GM12878 (cell line): ENCODE measurements at regions not wholly inside any gene's neighbourhood (a gene's known extent, or its start where the extent isn't known, plus 50 kb on each side); places are given as distances from the start of the nearest gene placed in this dataset.

Experiments
- ATAC-seq: fragments of 200-7000 bp; cut with Tn5 transposase; 3 replicates; pipeline ENCODE4 v1.9.1; 2020; ENCODE audit warnings: mild to moderate bottlenecking, moderate library complexity
- BruUV-seq: library from RNA; stranded (reverse); fragments of 400-500 nt; replicated peaks from 2 replicates; lab custom pipeline; 2021; lab: Mats Ljungman, UMichigan
- CTCF ChIA-PET: fragments of 300-600 bp; sonication (Branson Sonifier 250); formaldehyde crosslinking; extraction: SDS; loops from one replicate; lab custom pipeline; 2021; ENCODE audit warnings: inconsistent platforms; lab: Yijun Ruan, JAX
- POLR2A ChIA-PET: fragments of 350-600 bp; formaldehyde crosslinking; extraction: SDS; loops from one replicate; lab custom pipeline; 2021; ENCODE audit warnings: inconsistent platforms; lab: Charles Lee
- RAD21 ChIA-PET: fragments of 300-600 bp; sonication (Branson Sonifier 250); formaldehyde crosslinking; loops from one replicate; lab custom pipeline; 2023; ENCODE audit warnings: antibody characterized with exemption; ENCODE audit not compliant: unreplicated experiment; lab: Charles Lee
- SMC1A ChIA-PET: fragments of 300-600 bp; sonication (Branson Sonifier 250); formaldehyde crosslinking; loops from one replicate; lab custom pipeline; 2023; ENCODE audit not compliant: unreplicated experiment, uncharacterized antibody; lab: Charles Lee
- DNase-seq: peaks from one replicate; pipeline ENCODE4 v3.0.0-alpha.2; 2011; ENCODE audit warnings: low read depth, low spot score
- FAIRE-seq: peaks from 3 replicates; lab custom pipeline; 2011; peaks lifted over from hg19 to GRCh38; lab: Jason Lieb, UNC
- H2AFZ ChIP-seq: 2 replicates; pipeline ENCODE4 v1.6.0; 2011; ENCODE audit warnings: low read depth, low read length, control low read depth; ENCODE audit not compliant: control insufficient read depth
- H3K27ac ChIP-seq: 2 replicates; pipeline ENCODE4 v1.5.1; 2011; ENCODE audit warnings: control low read depth; ENCODE audit not compliant: control insufficient read depth, insufficient read depth
- H3K27me3 ChIP-seq, 2 experiments: replicated peaks in 1 of 2; 2 replicates each; pipeline versions ENCODE4 v1.6.0 to v1.6.1; 2011; ENCODE audit warnings: low read length in 1 of 2; ENCODE audit not compliant: control insufficient read depth in 2 of 2, insufficient read depth in 2 of 2
- H3K36me3 ChIP-seq, 2 experiments: 2 replicates each; pipeline ENCODE4 v1.5.1; 2011; ENCODE audit warnings: low read length in 1 of 2; ENCODE audit not compliant: control insufficient read depth in 2 of 2, insufficient read depth in 2 of 2
- H3K4me1 ChIP-seq: 2 replicates; pipeline ENCODE4 v1.6.1; 2011; ENCODE audit warnings: mild to moderate bottlenecking, low read length, moderate library complexity, mixed read lengths; ENCODE audit not compliant: control insufficient read depth, insufficient read depth
- H3K4me2 ChIP-seq: 2 replicates; pipeline ENCODE4 v1.6.0; 2011; ENCODE audit warnings: control low read depth; ENCODE audit not compliant: control insufficient read depth, insufficient read depth
- H3K4me3 ChIP-seq: fragments of 200-600 bp; sonication (generic); 2 replicates; pipeline ENCODE4 v1.5.1; 2016
- H3K79me2 ChIP-seq: 2 replicates; pipeline ENCODE4 v1.6.0; 2011; ENCODE audit warnings: low read length; ENCODE audit not compliant: control insufficient read depth, insufficient read depth
- H3K9ac ChIP-seq: 2 replicates; pipeline ENCODE4 v1.8.0; 2011; ENCODE audit warnings: low read length, control low read depth, mixed read lengths; ENCODE audit not compliant: control insufficient read depth, insufficient read depth
- H3K9me3 ChIP-seq: replicated peaks from 3 replicates; pipeline ENCODE4 v1.5.1; 2011; ENCODE audit warnings: mild to moderate bottlenecking, low read length; ENCODE audit not compliant: control insufficient read depth, insufficient read depth
- H4K20me1 ChIP-seq: 2 replicates; pipeline ENCODE4 v1.6.0; 2011; ENCODE audit not compliant: control insufficient read depth, insufficient read depth
- CHD1 ChIP-seq: IDR thresholded peaks from 2 replicates; pipeline ENCODE4 v1.6.1; 2012; ENCODE audit warnings: low read depth, low read length, improper control_type of control experiment
- ETV6 ChIP-seq, 2 experiments: fragments of 450-650 bp in 1 of 2; IDR thresholded peaks in 1 of 2; conservative IDR thresholded peaks in 1 of 2; 2 replicates each; pipeline ENCODE4 v1.6.1; 2014; ENCODE audit warnings: antibody characterized with exemption in 1 of 2, borderline replicate concordance in 1 of 2, low read depth in 1 of 2, mild to moderate bottlenecking in 1 of 2, moderate library complexity in 1 of 2
- GATAD2B ChIP-seq: fragments of 450-650 bp; conservative IDR thresholded peaks from 2 replicates; pipeline ENCODE4 v1.6.1; 2017; ENCODE audit warnings: low read depth, mild to moderate bottlenecking, moderate library complexity
- LARP7 ChIP-seq: fragments of 450-650 bp; IDR thresholded peaks from 2 replicates; pipeline ENCODE4 v1.6.1; 2017; ENCODE audit warnings: mild to moderate bottlenecking
- POLR2AphosphoS2 ChIP-seq: IDR thresholded peaks from 2 replicates; pipeline ENCODE4 v1.6.1; 2011; ENCODE audit warnings: low read depth, mild to moderate bottlenecking, low read length, improper control_type of control experiment, moderate library complexity
- POLR2AphosphoS5 ChIP-seq: IDR thresholded peaks from 2 replicates; pipeline ENCODE4 v1.6.1; 2011; ENCODE audit warnings: mild to moderate bottlenecking, low read length, inconsistent platforms
- POU2F2 ChIP-seq: IDR thresholded peaks from 3 replicates; pipeline ENCODE4 v1.6.1; 2011; ENCODE audit warnings: low read depth, mild to moderate bottlenecking, low read length, borderline replicate concordance
- RAD51 ChIP-seq: fragments of 450-650 bp; IDR thresholded peaks from 2 replicates; pipeline ENCODE4 v1.6.1; 2016; ENCODE audit warnings: moderate library complexity, mild to moderate bottlenecking, inconsistent platforms
- RCOR1 ChIP-seq: conservative IDR thresholded peaks from 2 replicates; pipeline ENCODE4 v1.6.1; 2012; ENCODE audit warnings: low read depth, low read length, improper control_type of control experiment
- SMAD5 ChIP-seq: IDR thresholded peaks from 2 replicates; pipeline ENCODE4 v1.6.1; 2016; ENCODE audit warnings: antibody characterized with exemption, low read depth
- STAT1 ChIP-seq: fragments of 450-650 bp; conservative IDR thresholded peaks from 2 replicates; pipeline ENCODE4 v1.6.1; 2014; ENCODE audit warnings: antibody characterized with exemption, mild to moderate bottlenecking
- SUPT20H ChIP-seq: IDR thresholded peaks from 2 replicates; pipeline ENCODE4 v1.6.1; 2011; ENCODE audit warnings: low read depth, mild to moderate bottlenecking, low read length, moderate library complexity, borderline replicate concordance; ENCODE audit not compliant: control insufficient read depth
- TCF12 ChIP-seq: IDR thresholded peaks from 2 replicates; pipeline ENCODE4 v1.6.1; 2011; ENCODE audit warnings: low read depth, mild to moderate bottlenecking, low read length
- ZNF217 ChIP-seq: fragments of 450-650 bp; IDR thresholded peaks from 2 replicates; pipeline ENCODE4 v1.6.1; 2017; ENCODE audit warnings: antibody characterized with exemption, mild to moderate bottlenecking
- ZSCAN29 ChIP-seq: fragments of 450-650 bp; IDR thresholded peaks from 2 replicates; pipeline ENCODE4 v1.6.1; 2017; ENCODE audit warnings: mild to moderate bottlenecking, moderate library complexity
- WGBS: methylation state at CpG from one replicate; pipeline ENCODE4 v1.1.6; 2016; ENCODE audit warnings: low lambda C conversion rate; ENCODE audit not compliant: insufficient replicate concordance, insufficient coverage; ENCODE audit errors: missing lambda C conversion rate; 5-methylcytosine and 5-hydroxymethylcytosine counted together
- in situ Hi-C: fragments of 300-500 bp; cut with MboI; formaldehyde crosslinking; loops from 9 replicates; pipeline ENCODE4 v1.14.3; 2018; ENCODE audit warnings: mixed read lengths
- intact Hi-C: fragments of 100-400 bp; cut with micrococcal nuclease; formaldehyde crosslinking; loops from one replicate; pipeline ENCODE4 v1.14.2; 2022; ENCODE audit not compliant: unreplicated experiment
- TF ChIP-seq, protein P1 (sequence below): fragments of 450-650 bp; IDR thresholded peaks from 2 replicates; pipeline ENCODE4 v1.6.1; 2017; ENCODE audit warnings: mild to moderate bottlenecking, moderate library complexity
- TF ChIP-seq, protein P2 (sequence below): IDR thresholded peaks from 2 replicates; pipeline ENCODE4 v1.6.1; 2011; ENCODE audit warnings: mild to moderate bottlenecking, low read depth, low read length, moderate library complexity; ENCODE audit not compliant: insufficient replicate concordance
- TF ChIP-seq, protein P3 (sequence below): fragments of 450-650 bp; IDR thresholded peaks from 2 replicates; pipeline ENCODE4 v1.6.1; 2017; ENCODE audit warnings: mild to moderate bottlenecking, low read depth, inconsistent platforms; ENCODE audit not compliant: poor library complexity, severe bottlenecking

DNA sequence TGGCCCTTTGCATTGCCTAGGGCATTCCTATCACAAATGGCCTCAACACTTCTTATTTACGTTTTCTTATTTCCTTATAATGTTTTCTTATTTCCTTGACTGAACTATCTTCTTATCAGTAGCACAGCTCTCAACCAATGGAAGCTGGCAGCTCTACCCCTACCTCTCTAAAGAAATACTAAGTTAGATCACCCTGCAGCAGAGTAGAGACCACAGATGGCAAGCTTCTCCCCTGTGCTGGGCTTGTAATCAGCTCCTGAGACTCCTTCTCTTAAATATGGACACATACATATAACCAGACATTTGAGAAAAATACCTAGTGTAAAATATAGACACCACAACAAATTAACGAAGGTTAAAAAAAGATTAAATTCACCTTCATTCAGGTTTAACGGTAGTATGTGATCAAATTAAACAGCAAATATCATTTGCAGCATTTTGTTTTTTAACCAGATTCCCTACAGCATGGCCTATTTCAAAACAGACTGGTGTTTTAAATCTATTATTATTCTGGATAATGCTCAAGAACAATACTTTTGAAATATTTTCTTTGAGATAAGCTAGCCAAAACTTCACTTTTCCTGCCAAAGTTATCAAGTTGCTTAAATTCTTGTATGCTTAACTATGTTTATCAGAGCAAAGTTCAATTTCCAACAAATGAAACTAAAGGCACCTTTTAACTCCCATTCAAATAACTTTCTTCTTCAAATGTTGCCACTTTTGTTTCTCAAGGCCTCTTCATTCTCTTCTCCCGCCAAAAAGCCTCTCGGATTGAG lies 54.3 kb downstream of the SLC41A2 start:
- in situ Hi-C loops = no loop called here
- H3K36me3 ChIP-seq = no peaks in the 10 kb centered on the region
- POLR2A ChIA-PET = interaction anchor here (0.6 kb wide), 1 partner anchor 190 kb away, joined by 3 read pairs; no protein-coding TSS in a partner anchor
- TF ChIP-seq ETV6 (conservative IDR thresholded peaks at IDR 0.05 in 1 of 2, IDR thresholded peaks at IDR 0.05 in 1 of 2; ENCODE audit: borderline replicate concordance in 1 of 2, low read depth in 1 of 2) (no peak), ZNF217 (no peak), POU2F2 (no peak), SUPT20H (no peak), STAT1 (no peak), SMAD5 (no peak), ZSCAN29 (no peak), RAD51 (no peak), GATAD2B (no peak), TCF12 (no peak), RCOR1 (no peak), POLR2AphosphoS5 (no peak), POLR2AphosphoS2 (no peak), CHD1 (no peak), LARP7 (no peak)
- TF ChIP-seq, protein P1, sequence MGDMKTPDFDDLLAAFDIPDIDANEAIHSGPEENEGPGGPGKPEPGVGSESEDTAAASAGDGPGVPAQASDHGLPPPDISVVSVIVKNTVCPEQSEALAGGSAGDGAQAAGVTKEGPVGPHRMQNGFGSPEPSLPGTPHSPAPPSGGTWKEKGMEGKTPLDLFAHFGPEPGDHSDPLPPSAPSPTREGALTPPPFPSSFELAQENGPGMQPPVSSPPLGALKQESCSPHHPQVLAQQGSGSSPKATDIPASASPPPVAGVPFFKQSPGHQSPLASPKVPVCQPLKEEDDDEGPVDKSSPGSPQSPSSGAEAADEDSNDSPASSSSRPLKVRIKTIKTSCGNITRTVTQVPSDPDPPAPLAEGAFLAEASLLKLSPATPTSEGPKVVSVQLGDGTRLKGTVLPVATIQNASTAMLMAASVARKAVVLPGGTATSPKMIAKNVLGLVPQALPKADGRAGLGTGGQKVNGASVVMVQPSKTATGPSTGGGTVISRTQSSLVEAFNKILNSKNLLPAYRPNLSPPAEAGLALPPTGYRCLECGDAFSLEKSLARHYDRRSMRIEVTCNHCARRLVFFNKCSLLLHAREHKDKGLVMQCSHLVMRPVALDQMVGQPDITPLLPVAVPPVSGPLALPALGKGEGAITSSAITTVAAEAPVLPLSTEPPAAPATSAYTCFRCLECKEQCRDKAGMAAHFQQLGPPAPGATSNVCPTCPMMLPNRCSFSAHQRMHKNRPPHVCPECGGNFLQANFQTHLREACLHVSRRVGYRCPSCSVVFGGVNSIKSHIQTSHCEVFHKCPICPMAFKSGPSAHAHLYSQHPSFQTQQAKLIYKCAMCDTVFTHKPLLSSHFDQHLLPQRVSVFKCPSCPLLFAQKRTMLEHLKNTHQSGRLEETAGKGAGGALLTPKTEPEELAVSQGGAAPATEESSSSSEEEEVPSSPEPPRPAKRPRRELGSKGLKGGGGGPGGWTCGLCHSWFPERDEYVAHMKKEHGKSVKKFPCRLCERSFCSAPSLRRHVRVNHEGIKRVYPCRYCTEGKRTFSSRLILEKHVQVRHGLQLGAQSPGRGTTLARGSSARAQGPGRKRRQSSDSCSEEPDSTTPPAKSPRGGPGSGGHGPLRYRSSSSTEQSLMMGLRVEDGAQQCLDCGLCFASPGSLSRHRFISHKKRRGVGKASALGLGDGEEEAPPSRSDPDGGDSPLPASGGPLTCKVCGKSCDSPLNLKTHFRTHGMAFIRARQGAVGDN = no peak
- TF ChIP-seq, protein P2, sequence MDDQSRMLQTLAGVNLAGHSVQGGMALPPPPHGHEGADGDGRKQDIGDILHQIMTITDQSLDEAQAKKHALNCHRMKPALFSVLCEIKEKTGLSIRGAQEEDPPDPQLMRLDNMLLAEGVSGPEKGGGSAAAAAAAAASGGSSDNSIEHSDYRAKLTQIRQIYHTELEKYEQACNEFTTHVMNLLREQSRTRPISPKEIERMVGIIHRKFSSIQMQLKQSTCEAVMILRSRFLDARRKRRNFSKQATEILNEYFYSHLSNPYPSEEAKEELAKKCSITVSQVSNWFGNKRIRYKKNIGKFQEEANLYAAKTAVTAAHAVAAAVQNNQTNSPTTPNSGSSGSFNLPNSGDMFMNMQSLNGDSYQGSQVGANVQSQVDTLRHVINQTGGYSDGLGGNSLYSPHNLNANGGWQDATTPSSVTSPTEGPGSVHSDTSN = no peak
- TF ChIP-seq, protein P3, sequence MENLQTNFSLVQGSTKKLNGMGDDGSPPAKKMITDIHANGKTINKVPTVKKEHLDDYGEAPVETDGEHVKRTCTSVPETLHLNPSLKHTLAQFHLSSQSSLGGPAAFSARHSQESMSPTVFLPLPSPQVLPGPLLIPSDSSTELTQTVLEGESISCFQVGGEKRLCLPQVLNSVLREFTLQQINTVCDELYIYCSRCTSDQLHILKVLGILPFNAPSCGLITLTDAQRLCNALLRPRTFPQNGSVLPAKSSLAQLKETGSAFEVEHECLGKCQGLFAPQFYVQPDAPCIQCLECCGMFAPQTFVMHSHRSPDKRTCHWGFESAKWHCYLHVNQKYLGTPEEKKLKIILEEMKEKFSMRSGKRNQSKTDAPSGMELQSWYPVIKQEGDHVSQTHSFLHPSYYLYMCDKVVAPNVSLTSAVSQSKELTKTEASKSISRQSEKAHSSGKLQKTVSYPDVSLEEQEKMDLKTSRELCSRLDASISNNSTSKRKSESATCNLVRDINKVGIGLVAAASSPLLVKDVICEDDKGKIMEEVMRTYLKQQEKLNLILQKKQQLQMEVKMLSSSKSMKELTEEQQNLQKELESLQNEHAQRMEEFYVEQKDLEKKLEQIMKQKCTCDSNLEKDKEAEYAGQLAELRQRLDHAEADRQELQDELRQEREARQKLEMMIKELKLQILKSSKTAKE = no peak

More for the DNA sequence above, 54.3 kb downstream of the SLC41A2 start:
- RAD21 ChIA-PET = no interaction called here
- intact Hi-C loops = no loop called here
- no peaks in the 10 kb centered on the region for H4K20me1 ChIP-seq
- no peaks in the 10 kb centered on the region for H3K79me2 ChIP-seq
- CTCF ChIA-PET = no interaction called here
- DNase-seq = no peak
- no peaks in the 10 kb centered on the region for H3K4me1 ChIP-seq
- H3K4me3 ChIP-seq = no peak overlapping the region
- H3K27me3 ChIP-seq = no peaks in the 10 kb centered on the region
- ATAC-seq = no peak
- H3K27ac ChIP-seq = no peak overlapping the region
- BruUV-seq = no TSS peak
- no peak for FAIRE-seq
- 82% methylated on average over 5 of the region's 5 CpGs for WGBS
- SMC1A ChIA-PET = interaction anchor here (1.0 kb wide), 1 partner anchor 9 kb away, joined by 3 read pairs; no protein-coding TSS in a partner anchor
- H2AFZ ChIP-seq = no peak overlapping the region
- H3K9me3 ChIP-seq = peaks cover 1% of the 10 kb centered on the region; the same call in 1 of the 3 replicates
- H3K9ac ChIP-seq = no peak overlapping the region
- H3K4me2 ChIP-seq = no peak overlapping the region
